Body of pancreas (tissue), 4 donors: ENCODE measurements at regions not wholly inside any gene's neighbourhood (a gene's known extent, or its start where the extent isn't known, plus 50 kb on each side); places are given as distances from the start of the nearest gene placed in this dataset.

Experiments used
- ATAC-seq: fragments of 150-250 bp; one replicate; pipeline ENCODE4 v1.9.1; 2016
- DNase-seq, 4 donors: peaks; one replicate each; pipeline ENCODE4 v3.0.0-alpha.2; 2019
- H3K27ac ChIP-seq, 4 donors: fragments of 200-600 bp; sonication (generic); 1 replicate in 3 of 4; 2 replicates in 1 of 4; pipeline versions ENCODE4 v1.5.1 to v1.6.1; 2016 to 2019; ENCODE audit warnings: mild to moderate bottlenecking in 1 of 4, mixed read lengths in 1 of 4, moderate library complexity in 1 of 4
- H3K27me3 ChIP-seq, 2 donors: fragments of 200-600 bp; sonication (generic); one replicate each; pipeline ENCODE4 v1.6.0; 2016; ENCODE audit warnings: mild to moderate bottlenecking in 1 of 2
- H3K36me3 ChIP-seq, 2 donors: fragments of 200-600 bp; sonication (generic); replicated peaks in 1 of 2; 2 replicates each; pipeline ENCODE4 v1.5.1; 2016; ENCODE audit warnings: low read depth in 2 of 2; ENCODE audit not compliant: insufficient read depth in 1 of 2
- H3K4me1 ChIP-seq: fragments of 200-600 bp; sonication (generic); one replicate; pipeline ENCODE4 v1.6.0; 2016
- H3K4me3 ChIP-seq, 2 donors: fragments of 200-600 bp; sonication (generic); 1 replicate in 1 of 2; 2 replicates in 1 of 2; pipeline ENCODE4 v1.5.1; 2016 to 2019
- H3K9me3 ChIP-seq, 3 donors: fragments of 200-600 bp; sonication (generic); 1 replicate in 2 of 3; 2 replicates in 1 of 3; pipeline ENCODE4 v1.5.1; 2016
- POLR2A ChIP-seq, 3 donors: fragments of 450-650 bp; IDR thresholded peaks; one replicate each; pipeline ENCODE4 v1.6.1; 2016; ENCODE audit warnings: antibody characterized with exemption in 3 of 3, mild to moderate bottlenecking in 2 of 3
- WGBS, 2 donors: methylation state at CpG; one replicate each; pipeline ENCODE4 v1.1.5; 2017; 5-methylcytosine and 5-hydroxymethylcytosine counted together
- intact Hi-C: fragments of 100-400 bp; cut with DNase I; formaldehyde crosslinking; loops from one replicate; pipeline ENCODE4 v1.15.1; 2023
- TF ChIP-seq, protein P1 (sequence below), 7 experiments: fragments of 450-650 bp in 4 of 7; fragments of 200-600 bp in 3 of 7; sonication (generic) in 3 of 7; IDR thresholded peaks; one replicate each; pipeline ENCODE4 v1.5.1; 2016 to 2019; ENCODE audit warnings: antibody characterized with exemption in 7 of 7

DNA sequence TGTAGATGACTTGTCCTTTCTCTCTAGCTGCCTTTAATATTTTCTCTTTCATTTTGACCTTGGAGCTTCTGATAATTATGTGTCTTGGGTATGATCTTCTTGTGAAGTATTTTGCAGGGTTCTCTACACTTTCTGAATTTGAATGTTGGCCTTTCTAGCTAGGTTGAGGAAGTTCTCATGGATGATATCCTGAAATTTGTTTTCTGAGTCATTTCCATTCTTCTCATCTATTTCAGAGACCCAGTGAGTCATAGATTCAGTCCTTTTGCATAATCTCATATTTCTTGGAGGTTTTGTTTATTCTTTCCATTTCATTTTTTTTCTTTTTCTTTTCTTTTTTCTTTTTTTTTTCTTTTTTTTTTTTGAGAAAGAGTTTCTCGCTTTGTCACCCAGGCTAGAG, 585.7 kb upstream of the PABPC4L start:
- intact Hi-C loops = no loop called here
- Histone ChIP-seq H3K27me3 (no peaks in the 10 kb centered on the region), H3K4me1 (no peaks in the 10 kb centered on the region), H3K9me3 (no peaks in the 10 kb centered on the region), H3K36me3 (no peaks in the 10 kb centered on the region), H3K4me3 (no peak overlapping the region), H3K27ac (no peak overlapping the region)
- WGBS, 2 donors = 55 to 83% methylated on average over 1 of the region's 1 CpG
- no peak for TF ChIP-seq POLR2A (IDR thresholded peaks at IDR 0.05)
- TF ChIP-seq, protein P1, sequence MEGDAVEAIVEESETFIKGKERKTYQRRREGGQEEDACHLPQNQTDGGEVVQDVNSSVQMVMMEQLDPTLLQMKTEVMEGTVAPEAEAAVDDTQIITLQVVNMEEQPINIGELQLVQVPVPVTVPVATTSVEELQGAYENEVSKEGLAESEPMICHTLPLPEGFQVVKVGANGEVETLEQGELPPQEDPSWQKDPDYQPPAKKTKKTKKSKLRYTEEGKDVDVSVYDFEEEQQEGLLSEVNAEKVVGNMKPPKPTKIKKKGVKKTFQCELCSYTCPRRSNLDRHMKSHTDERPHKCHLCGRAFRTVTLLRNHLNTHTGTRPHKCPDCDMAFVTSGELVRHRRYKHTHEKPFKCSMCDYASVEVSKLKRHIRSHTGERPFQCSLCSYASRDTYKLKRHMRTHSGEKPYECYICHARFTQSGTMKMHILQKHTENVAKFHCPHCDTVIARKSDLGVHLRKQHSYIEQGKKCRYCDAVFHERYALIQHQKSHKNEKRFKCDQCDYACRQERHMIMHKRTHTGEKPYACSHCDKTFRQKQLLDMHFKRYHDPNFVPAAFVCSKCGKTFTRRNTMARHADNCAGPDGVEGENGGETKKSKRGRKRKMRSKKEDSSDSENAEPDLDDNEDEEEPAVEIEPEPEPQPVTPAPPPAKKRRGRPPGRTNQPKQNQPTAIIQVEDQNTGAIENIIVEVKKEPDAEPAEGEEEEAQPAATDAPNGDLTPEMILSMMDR (IDR thresholded peaks at IDR 0.05) = no peak
- ATAC-seq (no peak), DNase-seq (no peak)

DNA sequence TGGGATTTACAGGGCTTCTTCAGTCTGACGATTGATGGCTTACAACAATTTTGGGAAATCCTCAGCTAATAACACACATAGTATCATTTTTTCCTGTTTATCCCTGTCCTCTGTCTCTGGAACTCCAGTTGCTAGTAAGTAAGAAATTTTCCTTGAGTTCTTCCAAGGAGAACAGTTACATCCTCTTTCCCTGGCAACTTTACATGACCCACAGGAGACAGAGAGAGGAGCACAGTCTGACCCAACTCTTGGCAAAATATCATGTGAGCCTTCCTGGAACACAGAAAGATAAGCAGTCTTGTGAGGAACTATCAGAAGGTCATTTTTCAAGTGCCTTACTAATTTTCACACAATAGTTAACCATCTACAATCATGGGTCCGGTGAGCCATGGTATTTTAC, 578.7 kb upstream of the PABPC4L start:
- DNase-seq = no peak

DNA sequence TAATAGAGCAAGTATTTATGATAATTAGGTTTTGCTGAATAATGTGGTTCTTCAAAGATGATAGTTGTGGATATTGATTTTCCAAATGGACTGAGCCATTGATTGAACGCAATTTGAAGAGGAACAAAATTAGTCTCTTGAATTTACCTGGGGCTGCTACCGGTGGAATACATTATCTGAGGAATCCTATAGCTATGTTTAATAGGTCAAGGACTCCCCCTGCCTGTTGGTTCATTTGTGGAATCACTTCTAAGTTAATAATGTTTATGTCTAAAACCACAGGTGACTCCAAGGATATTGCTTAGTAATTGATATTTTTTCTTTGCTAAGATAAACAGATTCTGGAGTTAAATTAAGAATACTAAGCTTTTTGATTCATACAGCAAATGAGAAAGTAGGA, 576.0 kb upstream of the PABPC4L start:
- no peak for ATAC-seq
- intact Hi-C loops = no loop called here
- TF ChIP-seq POLR2A (IDR thresholded peaks at IDR 0.05) = no peak
- TF ChIP-seq, protein P1 (IDR thresholded peaks at IDR 0.05) = peak in 4 of 7 experiments; percentile 20 to 43 (median 31)
- H3K27ac ChIP-seq = no peak overlapping the region
- H3K4me1 ChIP-seq = no peaks in the 10 kb centered on the region
- no peak overlapping the region for H3K4me3 ChIP-seq
- no peaks in the 10 kb centered on the region for H3K36me3 ChIP-seq
- no peaks in the 10 kb centered on the region for H3K27me3 ChIP-seq
- WGBS, 2 donors = 6% methylated on average over 2 of the region's 2 CpGs
- H3K9me3 ChIP-seq = no peaks in the 10 kb centered on the region
- peak in 1 of 4 donors; percentile 6 for DNase-seq

More for the DNA sequence above, 578.7 kb upstream of the PABPC4L start:
- no peaks in the 10 kb centered on the region for H3K9me3 ChIP-seq
- ATAC-seq = no peak
- no peak overlapping the region for H3K4me3 ChIP-seq
- TF ChIP-seq POLR2A (IDR thresholded peaks at IDR 0.05) = no peak
- TF ChIP-seq, protein P1 (IDR thresholded peaks at IDR 0.05) = no peak
- 24 to 32% methylated on average over 2 of the region's 2 CpGs for WGBS, 2 donors
- H3K27ac ChIP-seq = no peak overlapping the region
- intact Hi-C loops = no loop called here
- no peaks in the 10 kb centered on the region for H3K4me1 ChIP-seq
- no peaks in the 10 kb centered on the region for H3K27me3 ChIP-seq
- no peaks in the 10 kb centered on the region for H3K36me3 ChIP-seq

DNA sequence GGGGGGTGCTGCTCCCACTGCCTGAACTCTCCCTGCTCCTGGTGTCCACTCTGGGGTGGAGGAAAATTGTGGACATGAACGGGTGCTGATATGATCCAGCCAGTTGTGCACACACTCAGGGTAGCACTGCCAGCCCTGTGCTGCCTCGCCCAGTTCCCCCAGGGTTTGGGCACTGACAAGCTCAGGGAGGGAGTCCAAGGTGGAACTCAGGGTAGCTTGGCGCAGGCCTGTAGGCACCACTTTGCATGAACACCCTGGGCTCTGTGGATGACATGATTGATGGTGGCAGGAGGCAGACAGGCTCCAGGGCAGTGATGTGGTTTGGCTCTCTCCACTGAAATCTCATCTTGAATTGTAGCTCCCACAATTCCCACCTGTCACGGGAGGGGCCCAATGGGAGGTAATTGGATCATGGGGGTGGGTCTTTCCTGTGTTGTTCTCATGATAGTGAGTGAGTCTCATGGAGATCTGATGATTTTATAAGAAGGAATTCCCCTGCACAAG, 572.0 kb upstream of the PABPC4L start:
- H3K4me3 ChIP-seq = no peak overlapping the region
- TF ChIP-seq, protein P1 (IDR thresholded peaks at IDR 0.05) = no peak
- TF ChIP-seq POLR2A (IDR thresholded peaks at IDR 0.05) = no peak
- WGBS, 2 donors = 57 to 68% methylated on average over 1 to 4 of the region's 4 CpGs
- H3K27me3 ChIP-seq = no peaks in the 10 kb centered on the region
- no peak for DNase-seq
- intact Hi-C loops = no loop called here
- no peak overlapping the region for H3K27ac ChIP-seq
- ATAC-seq = no peak
- H3K36me3 ChIP-seq = no peaks in the 10 kb centered on the region
- no peaks in the 10 kb centered on the region for H3K9me3 ChIP-seq
- H3K4me1 ChIP-seq = no peaks in the 10 kb centered on the region

DNA sequence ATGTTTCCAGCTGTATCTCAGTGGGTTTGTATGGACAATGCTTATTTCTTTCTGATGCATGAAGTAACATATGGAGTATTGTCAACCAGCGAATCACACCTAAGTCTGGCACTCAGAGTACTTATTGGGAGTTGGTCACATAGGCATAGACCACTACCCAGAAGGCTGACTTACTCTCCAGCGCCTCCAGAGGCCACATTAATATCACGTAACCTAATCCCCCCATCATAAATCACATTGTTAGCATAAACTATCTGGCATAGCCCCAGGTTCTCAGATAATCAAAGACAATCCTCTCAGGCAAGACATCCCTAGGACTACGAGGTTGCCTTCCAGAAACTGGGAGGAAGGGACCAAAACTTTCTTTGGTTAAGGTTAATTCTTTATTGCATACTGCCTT, 560.5 kb upstream of the PABPC4L start:
- DNase-seq = no peak
- 52 to 63% methylated on average over 4 of the region's 4 CpGs for WGBS, 2 donors
- intact Hi-C loops = no loop called here

More for the DNA sequence above, 560.5 kb upstream of the PABPC4L start:
- Histone ChIP-seq H3K4me1 (no peaks in the 10 kb centered on the region), H3K27ac (no peak overlapping the region), H3K9me3 (no peaks in the 10 kb centered on the region), H3K27me3 (no peaks in the 10 kb centered on the region), H3K36me3 (no peaks in the 10 kb centered on the region), H3K4me3 (no peak overlapping the region)
- no peak for ATAC-seq
- TF ChIP-seq POLR2A (IDR thresholded peaks at IDR 0.05) = no peak
- TF ChIP-seq, protein P1 (IDR thresholded peaks at IDR 0.05) = no peak
